ENCODE measurements at regions not wholly inside any gene's neighbourhood (a gene's known extent, or its start where the extent isn't known, plus 50 kb on each side); places are given as distances from the start of the nearest gene placed in this dataset.
A peak's percentile ranks its signal among the peaks of the same experiment; 100 is the strongest.

DNA sequence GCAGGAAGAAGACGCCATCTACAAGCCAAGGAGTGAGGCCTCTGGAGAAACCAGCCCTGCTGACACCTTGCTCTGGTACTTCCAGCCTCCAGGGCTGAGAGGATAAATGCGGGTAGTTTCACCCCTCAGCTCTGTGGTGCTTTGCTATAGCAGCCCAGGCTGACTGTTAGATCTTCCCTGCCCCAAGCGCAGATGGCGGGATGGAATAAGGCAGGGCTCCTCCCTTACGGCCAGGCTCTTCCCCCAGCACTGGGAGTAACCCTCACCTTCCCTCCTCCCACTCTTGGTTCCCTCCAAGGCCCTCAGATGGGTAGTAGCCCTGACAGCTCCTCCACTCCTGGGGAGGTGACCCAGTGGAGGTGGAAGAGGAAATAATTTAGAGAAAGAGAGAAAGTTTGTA, 285.1 kb downstream of the GADD45G start:
- DNase-seq: no peak

DNA sequence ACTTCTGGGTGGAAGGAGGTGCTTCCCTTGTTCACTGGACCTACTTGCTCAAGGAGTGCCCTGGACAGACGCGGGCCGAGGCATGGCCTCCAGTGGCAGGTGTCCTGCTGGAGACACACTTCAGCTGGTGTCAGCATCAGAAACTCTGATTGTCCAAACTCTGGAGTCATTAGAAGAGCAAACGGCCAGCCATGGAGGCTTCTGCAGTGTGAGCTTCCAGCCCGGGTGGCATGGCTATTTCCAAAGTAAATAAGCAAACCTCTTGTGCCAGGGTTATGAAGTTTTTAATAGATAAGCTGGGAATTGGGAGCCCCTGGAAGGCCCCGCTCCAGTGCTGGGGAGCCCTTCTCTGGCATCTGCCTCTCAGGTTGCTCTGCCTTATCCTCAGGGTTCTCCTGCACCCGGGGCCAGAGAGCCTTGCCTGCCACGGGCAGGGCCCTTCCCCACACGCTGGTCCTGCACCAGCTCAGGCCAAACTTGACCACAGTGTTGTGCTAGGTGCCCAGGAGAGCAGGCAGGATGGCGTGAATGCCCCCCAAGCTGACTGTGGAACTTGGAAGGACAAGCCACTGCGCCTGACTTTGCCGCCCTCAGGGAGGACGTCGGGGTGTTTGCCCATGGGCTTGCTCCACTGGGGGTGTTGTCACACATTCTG, 285.6 kb downstream of the GADD45G start:
- DNase-seq: no peak

DNA sequence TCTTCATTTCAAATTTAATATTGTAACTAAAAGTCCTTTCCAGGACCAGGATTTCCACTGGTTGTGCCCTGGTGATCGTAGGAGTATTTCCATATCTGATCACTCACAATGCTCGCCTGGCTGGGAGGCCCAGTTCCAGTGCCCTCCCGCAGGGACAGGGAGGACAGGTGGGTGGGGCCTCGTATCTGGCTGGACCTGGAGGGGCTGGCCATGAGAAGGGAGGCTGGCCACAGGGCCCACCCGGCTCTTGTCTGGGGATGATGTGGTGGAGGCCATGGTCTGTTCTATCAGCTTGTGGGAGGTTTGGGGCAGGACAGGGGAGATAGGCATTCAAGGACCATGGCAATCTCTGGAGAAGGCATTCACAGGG, 286.4 kb downstream of the GADD45G start:
- DNase-seq: no peak

DNA sequence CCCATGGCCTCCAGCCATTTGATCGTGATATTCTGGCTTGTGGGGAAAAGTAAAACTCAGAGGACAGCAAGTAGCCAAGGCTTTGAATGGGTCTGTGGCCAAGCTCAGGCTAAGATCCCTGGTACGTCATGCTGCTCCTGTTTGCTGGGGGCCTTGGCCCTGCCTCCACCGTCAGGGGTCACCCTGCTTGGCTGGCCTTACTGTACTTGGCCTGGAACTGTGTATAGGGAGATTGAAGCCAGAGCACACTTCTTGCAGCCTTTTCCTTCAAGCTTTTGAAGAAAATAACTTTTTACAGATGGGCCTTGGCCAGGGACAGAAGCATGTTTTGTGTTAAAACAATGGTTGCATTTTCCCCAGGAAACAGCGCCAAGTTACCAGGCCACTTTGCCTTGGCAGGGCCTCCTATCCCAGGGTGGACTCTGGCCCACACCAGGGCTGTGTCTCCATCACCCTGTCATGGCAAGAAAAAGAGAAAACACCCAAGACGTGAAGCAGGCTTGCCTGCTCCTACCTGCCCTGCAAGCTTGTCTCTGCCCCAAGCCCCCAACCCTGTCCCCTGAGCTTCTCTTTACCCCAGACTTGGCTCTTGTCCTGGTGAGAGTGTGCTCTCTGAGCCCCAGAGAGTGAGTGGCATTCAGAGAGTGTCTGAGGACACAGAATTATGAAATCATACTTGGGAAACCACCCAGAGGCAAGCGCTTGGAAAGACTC, 286.9 kb downstream of the GADD45G start:
- DNase-seq: no peak

DNA sequence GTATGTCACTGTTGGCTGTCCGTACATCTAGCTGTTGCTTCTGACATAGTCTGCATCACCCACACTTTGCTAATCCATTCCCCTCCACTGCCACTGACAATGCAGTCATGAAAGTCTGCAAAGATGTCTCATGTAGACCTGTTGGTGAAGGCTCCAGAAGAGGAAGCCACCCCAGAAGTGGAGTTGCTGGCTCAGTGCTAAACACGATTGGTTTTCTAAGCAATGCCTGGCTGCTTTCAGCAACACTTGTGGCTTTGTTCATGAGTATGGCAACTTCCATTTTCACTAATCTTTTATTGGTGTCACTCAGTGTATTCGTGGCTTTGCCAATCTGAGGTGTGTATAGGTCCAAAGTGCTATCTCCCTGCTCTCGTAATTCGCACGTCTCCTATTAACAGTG, 288.1 kb downstream of the GADD45G start:
- DNase-seq: no peak

DNA sequence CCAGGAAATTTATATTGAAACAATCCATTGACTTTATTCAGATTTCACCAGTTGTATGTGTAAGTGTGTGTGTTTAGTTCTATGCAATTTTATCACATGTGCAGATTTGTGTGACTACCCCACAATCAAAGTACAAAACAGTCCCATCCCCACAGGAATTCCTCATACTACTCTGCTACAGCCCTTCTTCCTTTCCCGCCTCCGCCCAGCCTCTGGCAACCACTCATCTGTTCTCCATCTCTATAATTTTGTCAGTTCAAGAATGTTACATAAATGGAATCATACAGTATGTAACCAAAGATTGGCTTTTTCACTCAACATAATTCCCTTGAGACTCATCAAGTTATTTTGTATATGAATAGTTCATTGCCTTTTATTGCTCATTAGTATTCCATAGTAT, 289.1 kb downstream of the GADD45G start:
- no peak for DNase-seq

DNA sequence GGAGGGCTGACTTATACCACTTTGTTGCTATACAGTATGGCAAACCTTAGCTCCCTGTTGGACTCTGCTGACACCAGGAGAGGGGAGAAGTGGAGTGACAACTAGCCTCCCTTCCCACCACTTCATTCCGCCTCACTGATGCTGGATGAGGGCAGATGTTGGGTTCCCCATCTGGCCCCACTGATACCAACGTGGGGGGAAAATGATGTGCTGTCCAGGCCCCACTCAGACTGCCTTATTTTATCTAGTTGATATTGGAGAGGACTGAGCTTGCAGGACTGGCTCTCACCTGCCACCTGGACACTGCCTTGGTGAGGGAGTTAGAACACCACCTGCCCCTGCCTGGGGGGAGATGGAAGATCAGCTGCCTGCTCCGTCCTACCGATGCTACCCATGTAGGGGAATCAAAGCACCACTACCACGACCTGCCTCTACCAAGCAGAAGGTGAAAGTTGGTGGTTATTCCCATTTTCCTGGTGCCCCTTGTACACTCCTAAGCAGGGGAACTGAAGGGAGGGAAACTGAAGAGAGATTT, 292.1 kb downstream of the GADD45G start:
- DNase-seq: no peak

DNA sequence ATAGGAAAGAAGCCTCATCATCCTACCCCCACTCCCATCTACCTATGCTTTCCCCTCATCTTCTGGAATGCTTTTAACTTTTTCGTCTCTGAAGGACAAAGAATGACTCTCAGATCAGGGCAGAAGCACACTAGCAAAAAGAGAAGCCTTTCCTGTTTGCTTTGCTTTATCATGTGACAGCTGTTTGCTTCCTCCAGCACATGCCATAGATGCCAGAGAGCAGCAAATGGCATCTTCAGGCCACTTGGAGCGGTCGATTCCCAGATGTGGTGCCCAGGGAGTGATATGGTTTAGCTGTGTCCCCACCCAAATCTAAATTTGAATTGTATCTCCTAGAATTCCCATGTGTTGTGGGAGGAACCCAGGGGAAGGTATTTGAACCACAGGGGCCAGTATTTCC, 294.8 kb downstream of the GADD45G start:
- no peak for DNase-seq

DNA sequence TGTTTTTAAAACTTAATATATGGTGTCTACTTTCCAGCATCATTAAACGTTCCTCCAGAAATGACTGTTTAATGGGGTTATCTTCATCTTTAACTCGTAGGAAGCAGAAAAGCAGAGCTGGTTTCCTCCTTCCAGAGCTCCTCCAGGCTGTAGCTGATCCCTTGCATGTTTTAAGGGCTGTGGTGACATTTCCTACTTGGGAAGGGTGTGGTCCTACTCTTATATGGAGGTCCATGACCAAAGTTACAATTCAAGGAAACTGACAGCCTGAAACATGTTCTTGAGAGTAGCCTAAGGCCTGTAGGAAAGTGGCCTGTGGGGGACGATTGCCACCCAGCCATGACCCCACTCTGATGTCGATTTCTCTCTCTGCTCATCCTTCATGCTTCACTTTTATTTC, 297.1 kb downstream of the GADD45G start:
- no peak for DNase-seq

DNA sequence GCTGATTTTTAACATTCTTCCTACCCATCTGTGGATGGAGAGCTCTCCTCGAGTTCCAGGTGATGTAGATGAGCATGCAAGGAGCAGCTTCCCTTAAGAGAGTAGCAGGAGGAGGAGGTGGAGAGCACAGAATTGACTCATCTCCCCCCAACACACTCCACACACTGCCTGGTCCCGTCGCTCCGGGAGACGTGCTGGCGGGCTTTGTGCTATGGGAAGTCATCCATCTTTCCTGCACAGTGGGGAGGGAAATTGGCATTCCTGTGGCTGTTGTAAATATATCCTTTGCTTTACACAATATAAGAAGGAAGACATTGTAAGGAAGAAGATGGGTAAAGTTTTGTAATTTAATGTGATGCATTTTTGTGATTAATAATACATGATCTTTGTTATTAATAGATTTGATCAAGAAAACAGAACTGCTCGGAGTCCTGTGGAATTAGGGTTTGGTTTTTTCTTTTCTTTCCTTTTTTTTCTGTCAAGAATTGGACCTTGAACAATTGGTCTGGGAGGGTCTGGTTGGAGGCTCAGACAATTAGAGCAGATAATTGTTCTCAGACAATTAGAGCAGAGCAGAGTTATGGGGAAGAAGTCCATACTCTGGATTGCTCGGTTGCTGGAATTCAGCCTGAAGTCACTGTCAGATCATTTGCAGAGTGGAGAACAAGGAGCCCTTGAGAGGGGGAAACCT, 297.8 kb downstream of the GADD45G start:
- no peak for DNase-seq

DNA sequence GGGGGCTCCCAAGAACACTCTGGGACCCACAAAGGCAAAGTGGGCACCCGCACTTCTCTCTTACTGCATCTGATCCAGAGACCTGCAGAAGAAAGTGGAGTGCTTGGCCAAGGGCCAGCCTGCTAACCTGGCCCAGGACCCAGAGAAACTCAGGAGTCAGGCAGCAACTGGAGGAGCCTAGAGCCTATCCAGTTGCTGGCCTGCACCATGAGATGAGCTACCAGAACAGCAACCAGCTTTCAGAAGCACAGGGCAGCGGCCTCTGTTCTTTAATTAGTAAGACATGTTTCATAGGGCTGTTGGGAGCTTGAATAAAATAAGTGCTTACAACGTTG, 298.3 kb downstream of the GADD45G start:
- no peak for DNase-seq

DNA sequence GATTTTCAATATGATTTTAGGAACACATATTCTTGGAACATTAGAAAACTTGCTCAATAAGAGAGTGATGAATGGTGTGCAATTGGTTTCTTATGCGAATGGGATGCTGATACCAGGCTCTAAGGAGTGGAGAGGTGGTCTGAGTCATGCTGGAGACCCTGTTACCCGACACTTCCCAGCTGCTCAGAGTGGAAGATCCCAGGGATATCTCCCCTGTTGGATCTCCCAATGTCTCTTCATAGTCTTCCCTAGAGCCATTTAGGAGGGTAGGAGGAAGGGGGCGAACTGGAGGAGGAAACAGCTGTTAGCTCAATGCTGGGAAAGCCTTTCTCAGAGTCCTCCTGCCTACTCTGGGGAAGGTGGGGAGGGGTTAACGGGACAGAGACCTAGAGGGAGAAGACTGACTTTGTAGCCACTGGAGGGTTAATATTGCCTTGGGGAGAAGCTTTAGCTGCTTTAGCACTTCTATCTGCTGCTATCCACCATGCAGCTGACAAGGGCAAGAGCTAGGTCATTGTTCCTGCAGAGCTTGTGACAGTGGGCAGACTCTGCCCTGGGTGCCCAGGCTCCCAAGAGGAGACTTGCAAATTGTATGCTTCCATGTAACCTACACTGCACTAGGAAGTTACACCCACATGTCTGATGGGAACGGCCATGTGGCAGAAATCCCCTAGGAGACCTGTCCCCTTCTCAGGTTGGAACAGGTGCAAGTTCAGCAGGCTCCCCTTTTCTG, 301.0 kb downstream of the GADD45G start:
- DNase-seq: no peak

DNA sequence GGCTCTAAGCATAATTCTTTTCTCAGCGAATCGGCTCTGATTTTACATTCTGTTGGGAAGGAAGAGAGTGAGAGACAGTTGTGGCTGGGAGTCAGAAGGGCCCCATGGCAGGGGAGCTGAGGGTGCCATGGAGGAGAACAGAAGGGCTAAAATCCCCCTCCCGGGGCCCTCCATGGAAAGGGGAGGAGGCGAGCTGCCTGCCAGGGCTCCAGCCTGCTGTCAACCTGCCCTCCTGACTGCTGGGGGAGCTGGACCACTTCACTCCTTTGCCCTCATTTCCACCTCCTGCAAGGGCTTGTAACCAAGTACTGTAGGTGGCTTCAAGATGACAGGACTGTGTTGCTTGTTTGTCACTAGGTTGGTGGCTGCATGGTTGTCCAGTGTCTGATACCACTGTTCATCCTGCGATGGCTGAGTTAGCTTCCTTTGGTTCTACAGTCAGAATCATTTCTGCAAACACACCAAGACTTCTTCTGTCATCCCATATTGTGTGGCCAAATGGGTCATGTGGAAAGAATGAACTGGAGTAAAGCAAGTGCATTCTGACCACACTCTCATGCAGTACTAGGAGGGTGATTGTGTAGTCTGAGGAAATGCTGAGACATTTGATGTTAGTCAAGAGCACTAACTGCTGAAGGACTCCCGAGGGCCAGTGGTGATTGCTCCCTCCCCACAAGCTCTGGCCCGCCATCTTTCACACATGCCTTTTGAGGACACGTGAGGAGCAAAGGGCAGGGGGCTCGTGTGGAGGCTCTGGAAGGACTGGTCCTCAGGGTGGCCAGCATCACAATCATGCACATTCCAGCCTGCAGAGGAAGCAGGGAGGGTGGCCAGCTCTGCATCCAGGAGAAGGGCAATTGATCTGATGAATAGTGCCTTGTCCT, 307.2 kb downstream of the GADD45G start:
- DNase-seq: no peak

DNA sequence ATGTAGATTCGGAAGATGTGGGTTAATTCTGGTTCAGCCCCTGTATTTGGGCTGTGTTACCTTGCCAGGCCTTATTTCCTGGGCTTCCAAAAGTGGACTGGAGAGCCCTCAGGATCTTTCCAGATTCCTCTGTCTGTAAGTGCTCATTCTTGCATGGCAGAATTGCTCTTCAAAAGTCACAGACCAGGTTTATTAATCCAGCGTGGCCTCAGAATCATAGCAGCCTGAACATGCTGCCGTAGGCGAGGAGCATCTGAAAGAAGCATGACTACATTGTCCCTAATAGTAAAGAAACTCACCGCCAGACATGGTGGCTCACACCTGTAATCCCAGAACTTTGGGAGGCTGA, 307.8 kb downstream of the GADD45G start:
- no peak for DNase-seq

DNA sequence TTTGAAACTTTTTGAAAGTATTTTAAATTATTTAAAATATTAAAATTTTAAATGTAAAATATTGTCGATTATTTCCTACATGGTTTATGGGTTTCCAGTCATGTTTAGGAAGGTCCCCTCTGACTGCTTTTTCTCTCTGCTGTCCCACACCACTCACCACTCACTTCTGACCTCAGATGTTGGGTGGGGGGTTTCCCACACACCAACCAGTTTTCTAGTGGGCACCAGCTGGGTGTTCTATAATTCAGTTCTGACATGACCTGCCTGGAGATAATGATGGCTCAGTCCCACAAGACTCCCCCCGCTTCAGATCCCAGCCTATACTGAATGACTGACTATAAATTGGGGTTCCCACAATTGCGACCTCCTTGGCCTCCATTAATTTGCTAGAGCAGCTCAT, 310.4 kb downstream of the GADD45G start:
- DNase-seq: no peak

DNA sequence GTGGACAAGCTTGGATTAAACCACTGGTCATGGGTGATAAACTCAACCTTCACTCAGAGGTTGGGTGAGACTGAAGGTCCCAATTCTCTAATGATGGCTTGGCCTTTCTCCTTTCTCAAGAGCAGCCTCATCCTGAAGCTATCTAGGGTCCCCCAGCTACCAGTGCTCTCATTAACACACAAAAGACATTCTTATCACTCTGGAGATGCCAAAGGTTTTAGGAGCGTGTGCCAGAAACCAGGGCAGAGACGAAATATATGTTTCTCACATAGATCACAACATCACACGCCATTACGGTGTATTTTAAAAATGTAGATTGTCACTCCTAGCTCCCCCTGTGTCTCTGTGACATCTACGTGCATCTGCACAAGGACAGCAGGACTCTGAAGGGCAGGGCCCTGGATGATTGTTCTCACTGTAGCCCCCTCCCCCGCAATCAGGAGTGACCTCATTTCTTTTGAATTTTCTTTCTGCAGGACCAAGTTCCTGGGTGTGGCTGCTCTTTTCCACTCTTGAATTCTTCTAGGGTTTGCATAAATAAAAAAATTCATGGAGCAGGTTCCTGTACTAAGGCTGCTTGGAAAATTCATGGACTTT, 311.3 kb downstream of the GADD45G start:
- DNase-seq: no peak

DNA sequence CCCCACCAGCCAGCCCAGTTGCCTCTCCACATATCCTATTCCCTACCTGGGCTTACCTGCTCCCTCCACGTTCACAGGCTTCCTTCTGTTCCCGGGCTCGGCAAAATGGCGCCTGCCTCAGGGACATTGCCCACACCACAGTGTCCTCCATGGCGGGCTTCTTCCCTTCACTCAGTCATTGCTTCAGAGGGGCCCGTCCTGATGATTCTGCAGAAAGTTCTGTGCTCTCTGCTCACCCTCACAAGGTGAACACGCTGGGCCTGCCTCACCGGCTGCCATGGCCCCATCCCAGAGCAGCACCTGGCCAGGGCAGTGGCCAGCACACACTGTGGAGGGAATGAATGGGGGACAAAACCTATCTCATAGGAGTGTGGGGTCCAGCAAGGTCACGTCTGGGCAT, 313.0 kb downstream of the GADD45G start:
- DNase-seq: no peak

DNA sequence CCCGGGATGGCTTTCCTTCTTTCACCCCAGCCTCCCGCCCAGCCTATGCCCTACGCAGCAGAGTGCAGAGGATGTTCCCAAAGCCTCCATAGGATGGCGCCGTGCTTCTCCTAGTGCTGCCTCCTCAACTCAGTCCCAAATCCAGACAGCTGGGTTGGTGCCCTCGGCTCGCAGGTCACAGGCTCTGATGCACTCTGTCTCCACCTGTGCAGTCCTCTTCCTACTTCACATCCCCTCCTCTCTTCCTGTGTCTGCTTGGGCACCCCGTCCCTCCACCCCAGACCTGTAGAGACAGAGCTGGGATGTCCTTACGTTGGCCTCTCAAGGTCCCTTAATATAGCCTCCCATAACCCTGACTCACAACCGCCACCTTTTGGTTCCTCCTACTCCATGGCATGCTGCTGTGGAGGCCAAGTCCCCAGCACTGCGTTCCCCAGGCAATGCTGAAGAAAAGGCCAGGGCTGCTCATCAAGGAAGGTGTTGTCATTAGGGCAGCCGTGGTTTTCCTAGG, 314.4 kb downstream of the GADD45G start:
- peak; percentile 41 to 75 for DNase-seq

DNA sequence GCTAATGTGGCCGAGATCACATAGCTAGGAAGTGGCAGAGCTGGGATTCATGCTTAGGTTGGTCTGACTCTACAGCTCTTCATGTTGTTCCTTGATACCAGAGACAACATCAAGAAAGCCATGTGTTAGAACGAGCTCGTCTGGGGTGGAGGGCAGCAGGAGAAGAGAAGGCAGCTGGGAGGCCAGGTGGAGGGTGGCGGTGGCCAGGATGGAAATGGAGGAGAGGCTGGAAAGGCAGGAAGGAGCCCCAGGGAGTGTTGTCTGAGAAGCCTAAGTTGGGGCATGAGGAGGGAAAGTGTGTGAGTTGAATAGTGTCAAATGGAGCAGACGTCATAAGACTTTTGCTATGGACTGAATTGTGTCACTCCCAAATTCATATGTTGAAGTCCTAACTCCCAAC, 315.3 kb downstream of the GADD45G start:
- DNase-seq: no peak

DNA sequence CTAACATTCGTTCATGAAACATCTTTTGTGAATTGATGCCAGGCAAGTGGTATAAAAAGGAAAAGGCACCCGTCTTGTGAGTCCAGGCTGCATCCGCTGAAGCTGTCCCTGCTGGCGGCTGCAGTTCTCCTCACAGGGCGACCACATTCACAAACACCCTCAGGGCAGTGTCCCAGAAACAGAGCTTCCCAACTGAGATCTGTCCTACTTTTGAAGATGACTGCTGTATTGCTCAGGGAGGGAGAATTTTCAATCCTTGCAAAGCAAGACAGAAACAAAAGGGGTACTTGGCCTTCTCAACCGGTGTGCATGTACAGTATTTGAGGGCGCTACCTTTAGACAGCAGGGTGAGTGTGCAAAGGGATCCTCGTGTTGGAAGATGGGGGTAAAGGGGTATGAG, 316.1 kb downstream of the GADD45G start:
- DNase-seq: no peak

DNA sequence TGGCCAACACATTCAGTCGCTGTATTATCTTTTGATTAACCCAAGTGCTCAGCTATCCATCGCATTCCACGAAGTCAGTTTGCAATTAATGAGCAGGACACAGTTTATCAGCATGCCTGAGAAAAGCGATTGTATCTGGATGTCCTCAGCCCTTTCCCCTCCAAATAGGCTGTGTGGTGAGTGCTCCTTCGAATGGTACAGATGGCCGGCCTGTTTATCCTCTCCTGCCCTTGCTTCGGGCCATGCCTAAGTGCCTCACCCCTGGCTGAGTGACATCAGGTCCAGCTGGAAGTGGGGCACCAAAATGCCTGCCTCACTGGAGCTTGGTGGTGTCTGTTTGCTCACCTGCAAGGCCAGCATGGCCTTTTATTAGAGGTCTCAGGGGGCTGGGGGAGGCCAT, 317.3 kb downstream of the GADD45G start:
- DNase-seq: no peak

DNA sequence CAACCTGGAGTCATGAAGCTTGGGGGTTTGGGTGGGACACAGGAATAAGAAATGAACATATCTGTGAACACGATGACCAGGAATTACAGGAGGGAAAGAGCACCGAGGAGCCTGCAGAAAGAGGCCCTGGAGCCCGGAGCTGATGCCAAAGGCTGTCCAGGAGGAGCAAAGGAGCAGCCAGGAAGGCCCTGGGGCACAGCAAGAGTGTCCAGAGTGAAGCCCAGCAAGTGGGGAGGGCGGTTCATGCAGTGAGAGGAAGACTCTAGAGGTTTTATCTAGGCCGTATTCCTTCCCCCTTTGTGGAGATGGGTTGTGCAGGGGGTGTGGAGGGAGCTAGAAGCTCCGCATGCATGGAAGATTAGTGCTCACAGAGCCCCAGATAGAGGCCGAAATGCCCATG, 318.4 kb downstream of the GADD45G start:
- no peak for DNase-seq
